ENCODE measurements at regions not wholly inside any gene's neighbourhood (a gene's known extent, or its start where the extent isn't known, plus 50 kb on each side); places are given as distances from the start of the nearest gene placed in this dataset.

DNA sequence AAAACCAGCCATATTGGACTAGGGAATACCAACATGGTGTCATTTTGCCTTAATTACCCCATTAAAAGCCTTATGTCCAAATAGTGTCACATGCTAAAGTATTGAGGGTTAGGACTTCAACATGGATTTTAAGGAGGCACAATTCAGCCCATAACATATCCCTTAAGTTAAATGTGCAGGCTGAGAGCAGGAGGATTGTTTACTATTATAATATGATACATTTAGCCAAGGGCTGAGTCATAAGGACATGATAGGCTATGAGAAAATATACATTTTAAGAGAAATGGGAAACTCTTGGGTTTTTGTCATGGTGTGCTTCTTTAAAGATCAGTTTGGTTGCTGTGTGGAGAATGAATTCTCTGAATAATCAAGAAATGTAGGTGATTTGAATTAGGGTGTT, 136.8 kb downstream of the RDH14 start:
- DNase-seq = no peak

DNA sequence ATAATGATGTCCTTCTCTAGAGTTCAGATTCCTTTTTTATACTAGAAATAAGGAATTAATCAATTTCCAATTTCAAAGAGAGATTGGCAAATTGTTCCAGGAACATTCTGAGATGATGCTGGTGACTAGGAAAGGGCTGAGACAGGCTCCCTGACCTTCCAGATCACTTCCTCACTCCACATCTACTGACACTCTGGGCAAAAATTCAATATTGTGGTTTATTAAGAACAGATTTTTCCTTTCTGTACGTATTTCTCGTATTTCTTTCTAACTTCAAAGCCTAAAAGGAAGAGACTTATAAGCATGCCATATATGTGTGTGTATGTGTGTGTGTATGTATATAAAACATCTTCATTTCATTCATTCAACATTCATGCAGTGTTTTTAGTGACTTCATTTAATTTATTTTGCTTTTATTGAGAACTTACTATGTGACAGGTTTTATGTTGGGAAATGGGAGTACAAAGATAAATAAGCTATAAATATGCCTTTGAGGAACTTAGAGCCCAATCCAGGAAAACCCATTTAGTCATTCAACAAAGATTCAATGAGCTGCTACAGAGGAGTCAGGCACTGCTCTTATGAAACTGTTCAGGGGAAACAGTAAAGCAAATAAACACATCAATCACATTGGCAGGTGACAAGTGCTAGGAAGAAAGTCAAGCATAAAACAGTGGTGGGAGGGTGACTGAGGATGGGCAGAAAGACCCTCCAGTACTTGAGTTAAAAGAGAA, 137.9 kb downstream of the RDH14 start:
- no peak for DNase-seq

GRCh38 chr2:18413676-18414396, 146.6 kb downstream of the RDH14 start:
- no peak for DNase-seq

DNA sequence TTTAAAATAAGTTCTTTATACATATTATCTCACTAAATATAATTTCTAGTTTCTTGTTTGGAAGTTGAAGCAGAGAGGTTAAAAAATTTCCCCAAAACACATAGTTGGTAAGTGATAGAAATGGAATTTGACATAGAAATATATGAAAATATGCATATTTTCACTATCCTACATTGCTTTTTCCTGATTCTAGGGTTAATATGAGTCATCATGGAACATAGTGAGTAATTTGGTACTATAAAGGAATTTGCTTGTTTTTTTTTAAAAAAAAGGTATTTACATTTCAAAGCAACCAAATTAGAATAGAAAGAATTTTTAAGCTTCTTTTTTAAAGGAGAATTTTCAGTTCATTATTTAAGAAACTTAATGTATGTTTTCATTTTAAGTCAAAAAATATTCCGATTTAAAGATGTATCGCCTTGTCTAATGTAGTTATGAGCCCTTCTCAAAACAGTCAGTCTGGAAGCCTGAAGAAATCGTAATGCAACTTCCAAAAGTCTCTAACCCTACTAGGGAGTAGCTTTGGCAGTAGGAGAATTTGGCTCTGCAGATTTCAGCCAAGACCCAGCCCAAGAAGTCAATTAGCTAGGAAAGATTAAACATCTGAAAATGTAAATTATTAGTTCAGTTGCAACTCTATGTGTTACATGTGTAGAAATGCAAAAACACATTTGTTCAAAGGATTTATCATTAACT, 147.3 kb downstream of the RDH14 start:
- DNase-seq = no peak

GRCh38 chr2:18411626-18412025, 148.8 kb downstream of the RDH14 start:
- no peak for DNase-seq

- DNase-seq = no peak
Observed at GRCh38 chr2:18410543-18410942, 149.9 kb downstream of the RDH14 start.

DNA sequence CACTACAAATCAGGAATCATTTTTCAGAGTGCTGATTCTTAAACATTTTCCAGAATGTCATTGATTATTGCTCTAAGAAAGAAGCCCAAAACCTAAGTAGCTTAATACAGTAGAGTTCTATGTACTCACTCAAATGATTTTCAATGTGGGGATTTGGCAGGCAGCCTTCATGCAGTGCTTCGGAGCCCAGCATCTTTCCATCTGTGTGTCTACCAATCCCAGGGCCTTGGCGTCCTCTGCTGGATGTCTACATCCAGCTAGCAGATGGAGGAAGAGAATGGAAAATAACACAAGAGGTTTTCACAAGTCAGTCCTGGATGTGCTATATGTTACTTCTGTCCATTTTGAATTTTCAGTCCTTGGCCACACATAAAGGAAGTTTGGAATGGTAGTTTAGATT, 151.8 kb downstream of the RDH14 start:
- DNase-seq = no peak

GRCh38 chr2:18406219-18406618, 154.2 kb downstream of the RDH14 start:
- no peak for DNase-seq

GRCh38 chr2:18404708-18405107, 155.7 kb downstream of the RDH14 start:
- DNase-seq = no peak

DNA sequence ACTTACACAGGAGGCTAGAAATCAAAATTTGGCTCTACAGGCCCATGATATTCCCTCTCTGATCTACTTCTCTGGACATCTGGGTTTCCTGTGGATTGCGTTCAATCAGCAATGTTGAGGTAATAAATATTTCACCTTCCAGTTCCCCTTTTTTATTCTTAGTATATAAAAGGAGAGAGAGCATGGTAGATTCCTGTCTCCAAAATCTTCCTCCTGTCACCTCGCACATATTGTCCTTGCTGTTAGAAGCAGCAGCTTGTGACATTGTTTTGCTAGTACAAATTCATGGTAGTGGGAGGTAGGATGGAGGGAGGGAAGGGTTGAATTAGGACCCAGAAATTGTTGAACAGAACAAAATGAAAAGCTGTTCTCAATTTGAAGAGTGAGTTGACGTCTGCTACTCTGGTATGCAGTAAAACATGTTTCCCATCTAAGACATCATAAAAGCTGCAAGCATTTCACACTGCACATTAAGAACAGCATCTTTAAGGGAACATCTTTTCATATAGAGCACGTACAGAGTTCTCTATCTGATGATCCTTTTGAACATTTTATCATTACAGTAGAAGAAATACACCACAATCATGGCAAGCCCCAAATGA, 156.4 kb downstream of the RDH14 start:
- no peak for DNase-seq

DNA sequence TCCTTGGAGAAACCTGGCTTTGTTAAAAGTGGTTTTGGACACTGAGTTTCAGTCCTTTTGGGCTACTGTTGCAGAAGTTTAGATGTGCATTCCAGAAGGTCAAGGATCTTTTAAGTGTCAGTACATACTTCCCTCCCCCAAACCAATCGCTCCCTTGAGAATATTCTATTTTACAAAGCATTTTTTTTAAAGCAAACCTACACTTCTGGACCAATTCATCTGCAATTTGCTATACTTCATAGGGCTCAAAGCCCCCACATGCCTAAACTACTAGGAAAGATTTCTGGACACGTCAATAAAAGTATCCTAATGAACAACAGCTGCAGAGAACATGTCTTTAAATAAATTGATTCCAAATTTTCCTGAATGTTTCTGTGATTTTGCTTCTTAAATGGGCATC, 157.6 kb downstream of the RDH14 start:
- DNase-seq = no peak

DNA sequence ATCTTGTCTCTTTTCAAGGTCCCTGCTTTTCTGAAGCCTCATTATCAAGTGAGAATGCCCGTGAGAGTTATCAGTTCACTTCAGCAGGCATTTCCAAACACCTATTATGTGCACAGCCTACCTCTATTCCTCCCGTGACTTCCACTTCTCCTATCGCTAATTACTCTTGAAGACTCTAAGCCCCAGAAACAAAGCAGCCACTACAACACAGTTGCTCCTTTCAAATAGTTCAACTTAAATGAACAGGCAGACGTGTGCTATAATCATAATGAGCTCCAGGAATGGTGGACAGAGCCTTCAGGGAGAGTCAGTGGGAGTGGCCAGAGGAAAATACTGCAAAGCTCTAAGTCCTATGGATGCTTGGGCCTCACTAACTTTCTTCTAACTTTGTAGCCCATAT, 159.0 kb downstream of the RDH14 start:
- no peak for DNase-seq

DNA sequence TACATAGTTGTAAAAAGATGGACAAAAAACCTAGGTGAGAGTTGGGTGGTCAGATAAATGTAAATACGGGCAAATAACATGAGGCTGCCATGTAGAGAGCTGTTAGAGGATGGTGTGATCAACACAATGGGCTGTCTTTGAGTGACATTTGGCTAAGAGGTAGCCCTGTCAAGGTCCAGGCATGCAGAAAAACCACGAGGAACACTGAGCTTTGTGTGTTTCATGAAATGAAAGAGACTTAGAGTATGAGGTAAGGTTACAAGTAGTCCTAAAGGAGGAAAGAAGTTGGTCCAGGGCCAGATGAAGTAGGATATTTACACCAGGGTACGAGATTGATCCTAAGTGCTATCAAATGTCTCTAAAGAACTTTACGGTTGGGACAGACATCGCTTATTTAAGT, 160.9 kb downstream of the RDH14 start:
- DNase-seq = no peak

DNA sequence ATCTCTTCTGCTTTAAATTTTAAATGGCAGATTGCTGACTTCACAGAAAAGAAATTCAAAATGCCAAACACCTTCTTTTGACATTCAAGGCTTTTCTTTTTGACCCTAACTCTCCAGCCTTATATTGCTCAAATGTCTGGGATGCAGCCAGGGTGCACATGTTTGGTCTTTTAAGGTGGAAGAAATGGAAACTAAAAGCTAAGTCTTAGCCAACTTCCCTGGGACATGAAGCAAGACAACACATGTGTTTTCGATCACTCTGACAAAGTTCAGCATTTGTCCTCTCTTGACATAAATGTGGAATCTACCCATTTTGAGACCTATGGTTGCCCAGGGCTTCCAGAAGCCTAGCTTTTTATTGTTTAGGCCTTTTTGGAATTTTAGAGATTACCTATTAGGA, 161.6 kb downstream of the RDH14 start:
- no peak for DNase-seq

DNA sequence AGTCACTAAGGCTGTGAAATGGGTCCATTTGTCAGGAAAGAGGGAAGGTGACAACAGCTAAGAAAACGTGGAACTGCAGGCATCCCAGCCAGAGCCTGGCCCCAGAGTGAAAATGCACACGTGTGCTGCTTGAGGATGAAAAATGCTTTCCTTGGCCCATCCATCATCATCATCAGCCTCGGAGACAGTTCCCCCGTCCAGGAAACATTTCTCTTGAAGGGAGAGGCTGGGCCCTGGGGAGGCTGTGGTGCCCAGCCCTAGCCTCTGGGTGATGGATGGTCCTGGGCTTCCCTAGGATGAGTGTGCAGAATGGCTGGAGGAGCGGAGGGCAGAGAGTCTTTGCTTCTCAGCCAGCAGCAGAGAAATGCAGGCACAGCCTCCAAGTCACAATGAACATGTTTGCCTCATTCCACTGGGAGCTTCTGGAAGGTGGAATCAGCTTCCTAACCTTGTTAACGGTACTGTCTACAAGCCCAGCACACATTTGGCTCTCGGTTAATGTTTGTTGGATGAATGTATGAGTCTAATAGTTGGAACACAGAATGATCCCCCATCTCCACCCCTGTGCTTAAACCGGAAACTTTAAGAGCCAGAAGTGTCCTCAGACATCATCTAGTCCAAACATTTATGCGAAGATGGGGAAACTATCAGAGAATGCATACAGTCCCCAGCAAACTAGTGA, 164.0 kb downstream of the RDH14 start:
- DNase-seq = no peak

GRCh38 chr2:18395555-18395954, 164.9 kb downstream of the RDH14 start:
- DNase-seq = no peak

DNA sequence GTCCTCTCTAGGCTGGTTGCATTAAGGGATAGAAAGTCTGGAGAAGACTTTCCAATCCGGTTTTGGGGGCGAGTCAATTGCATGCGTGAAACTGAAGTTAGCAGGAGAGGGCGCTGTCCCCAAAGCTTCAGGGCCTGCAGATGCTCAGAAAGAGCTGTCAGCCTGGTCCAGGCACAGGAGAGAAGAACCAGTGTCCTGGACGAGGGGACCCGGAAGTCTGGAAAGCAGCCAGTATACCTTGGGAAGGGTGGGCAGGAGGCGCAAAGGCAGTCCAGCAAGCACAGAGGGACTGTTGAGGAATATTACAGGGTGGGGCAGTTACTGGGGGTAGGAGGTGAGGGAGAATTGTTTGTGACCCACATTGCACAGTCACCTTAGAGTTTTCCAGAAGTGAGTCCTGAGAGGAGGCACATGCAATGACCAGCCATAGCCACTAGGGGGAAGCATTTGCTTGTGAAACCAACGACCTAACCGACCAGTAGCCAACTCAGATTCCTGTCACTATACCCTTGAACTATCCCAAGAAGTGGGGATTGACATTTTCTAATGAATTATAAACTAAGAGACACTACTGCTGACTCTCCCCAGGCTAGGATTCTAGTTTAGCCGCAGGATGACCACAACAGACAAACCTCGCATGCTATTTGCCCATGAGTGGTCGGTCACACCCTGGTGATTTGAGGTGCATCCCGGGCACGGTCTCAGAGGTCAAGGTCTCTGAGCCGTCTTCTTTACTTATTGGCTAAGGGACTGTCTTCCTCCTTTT, 172.8 kb downstream of the RDH14 start:
- peak; percentile 55 for DNase-seq

GRCh38 chr2:18384242-18384641, 176.2 kb downstream of the RDH14 start:
- DNase-seq = no peak

GRCh38 chr2:18381386-18381785, 179.1 kb downstream of the RDH14 start:
- no peak for DNase-seq

- no peak for DNase-seq
Observed at GRCh38 chr2:18380321-18380720, 180.1 kb downstream of the RDH14 start.

- DNase-seq = no peak
Observed at GRCh38 chr2:18379870-18380269, 180.6 kb downstream of the RDH14 start.

- DNase-seq = peak; percentile 7
Observed at GRCh38 chr2:18378020-18378653, 182.3 kb downstream of the RDH14 start.

All from stimulated activated CD4-positive, alpha-beta T cell treated with anti-CD3 and anti-CD28 coated beads, Interleukin-1b, Interleukin-23, amount 100 ng/mL, for 48 hours (primary cell).